ENCODE measurements at regions not wholly inside any gene's neighbourhood (a gene's known extent, or its start where the extent isn't known, plus 50 kb on each side); places are given as distances from the start of the nearest gene placed in this dataset.

- Histone ChIP-seq H3K4ac (ENCODE audit: low read depth, low read length) (no peak overlapping the region), H3K14ac (replicated peaks; ENCODE audit: low read depth, low read length) (no peak overlapping the region), H3K23ac (ENCODE audit: low read depth, low read length) (no peak overlapping the region), H4K91ac (ENCODE audit: insufficient read depth, low read depth, low read length) (no peak overlapping the region), H2BK20ac (ENCODE audit: low read depth, low read length) (no peak overlapping the region), H2AK9ac (replicated peaks; ENCODE audit: low read depth, low read length, poor library complexity) (no peak overlapping the region), H2BK5ac (ENCODE audit: low read depth, low read length, poor library complexity, severe bottlenecking) (no peak overlapping the region), H3K9me3 (ENCODE audit: control insufficient read depth, insufficient read depth, low read length) (no peaks in the 10 kb centered on the region), H3K79me1 (ENCODE audit: low read depth in 1 of 2, low read length in 2 of 2) (no peaks in the 10 kb centered on the region), H3K4me2 (ENCODE audit: low read depth, low read length) (no peak overlapping the region), H3K36me3 (ENCODE audit: control insufficient read depth, insufficient read depth, low read length) (no peaks in the 10 kb centered on the region), H3K9ac (ENCODE audit: low read depth, low read length) (no peak overlapping the region), H3K56ac (ENCODE audit: extremely low read depth, insufficient read depth, low read length) (no peak overlapping the region), H2BK120ac (ENCODE audit: low read depth, low read length) (no peak overlapping the region), H3K27ac (ENCODE audit: insufficient read depth, low read length) (no peak overlapping the region), H2AK5ac (ENCODE audit: low read depth, low read length) (no peak overlapping the region), H3K4me3 (ENCODE audit: insufficient read depth, low read depth, low read length) (no peak overlapping the region), H4K20me1 (ENCODE audit: insufficient read depth, low read length) (no peaks in the 10 kb centered on the region), H3K4me1 (ENCODE audit: control insufficient read depth, insufficient read depth, low read length) (no peaks in the 10 kb centered on the region), H2AFZ (replicated peaks; ENCODE audit: low read length, poor library complexity) (peak overlapping the region; percentile 52), H3K18ac (ENCODE audit: low read depth, low read length) (no peak overlapping the region), H3K27me3 (ENCODE audit: control insufficient read depth, insufficient read depth, low read length) (no peaks in the 10 kb centered on the region; the same call in 1 of the 2 replicates), H4K5ac (ENCODE audit: low read depth, low read length) (no peak overlapping the region), H3K9me1 (ENCODE audit: insufficient read depth, low read length) (no peaks in the 10 kb centered on the region), H2BK15ac (ENCODE audit: low read depth, low read length) (no peak overlapping the region), H4K8ac (ENCODE audit: low read depth in 2 of 2, low read length in 2 of 2) (no peak overlapping the region)
- no peak for DNase-seq
- TF ChIP-seq FOS (IDR thresholded peaks at IDR 0.05; ENCODE audit: low read depth, low read length): no peak
- no peak for TF ChIP-seq CHD1 (IDR thresholded peaks at IDR 0.05; ENCODE audit: low read depth, low read length)
- TF ChIP-seq CTCF (conservative IDR thresholded peaks at IDR 0.05; ENCODE audit: low read depth, low read length): peak; percentile 18; the same call in 1 of the 2 replicates
- peak; percentile 22; the same call in 1 of the 2 replicates for TF ChIP-seq RAD21 (IDR thresholded peaks at IDR 0.05; ENCODE audit: low read length)
- dilution Hi-C loops (cut with HindIII; ENCODE audit: low sequenced_read_pairs, unreplicated experiment): no loop called here
- POLR2A ChIA-PET (ENCODE audit: unreplicated experiment): no interaction called here
- intact Hi-C loops (cut with micrococcal nuclease): no loop called here
- ATAC-seq (ENCODE audit: low read depth): no peak
- in situ Hi-C loops (cut with MboI; ENCODE audit: low sequenced_read_pairs): loop anchor here (25.0 kb wide), 1 partner anchor 554 kb away; no protein-coding TSS in a partner anchor
- WGBS, 2 experiments (ENCODE audit: extremely low coverage in 2 of 2, insufficient read length in 1 of 2): 55% methylated on average over 2 of the region's 20 CpGs; no CpG with 5 or more reads in 1 of the 2 experiments
- CTCF ChIA-PET: no interaction called here
- BruUV-seq (replicated peaks): no TSS peak
Observed at GRCh38 chr4:55008166-55009056, 117.0 kb downstream of the KDR start.

All from IMR-90 (cell line).